Erythroblast (primary cell): ENCODE measurements at regions not wholly inside any gene's neighbourhood (a gene's known extent, or its start where the extent isn't known, plus 50 kb on each side); places are given as distances from the start of the nearest gene placed in this dataset.

Experiments
- DNase-seq, 2 experiments: peaks; one replicate each; lab custom pipeline; 2025; lab: John Stamatoyannopoulos, UW
- GATA1 ChIP-seq: IDR thresholded peaks from 2 replicates; pipeline ENCODE4 v1.6.1; 2011; ENCODE audit warnings: low read depth, mild to moderate bottlenecking, control low read depth, low read length, moderate library complexity
- POLR2A ChIP-seq: IDR thresholded peaks from 2 replicates; pipeline ENCODE4 v1.6.1; 2011; ENCODE audit warnings: mild to moderate bottlenecking, low read length

DNA sequence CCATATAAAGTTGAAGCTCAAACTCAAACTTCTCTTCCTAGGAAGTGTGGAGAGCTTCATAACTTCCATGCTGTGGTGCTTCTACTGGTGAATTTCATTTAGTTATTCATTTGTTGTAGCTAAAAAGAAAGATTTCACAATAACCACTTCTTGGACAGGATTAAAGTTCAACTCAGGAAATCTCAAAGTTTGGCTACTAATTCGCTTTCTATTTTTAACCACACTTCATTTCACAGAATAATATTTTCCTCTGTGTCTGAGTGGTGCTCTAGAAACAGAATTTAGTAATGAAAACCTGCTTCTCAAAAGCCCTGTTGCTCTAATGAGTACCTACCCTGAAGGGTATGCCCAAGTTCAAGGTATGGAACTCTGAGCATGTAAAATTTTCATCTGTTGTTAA, 73.9 kb downstream of the ACTBL2 start:
- no peak for DNase-seq
- TF ChIP-seq POLR2A = no peak
- no peak for TF ChIP-seq GATA1

DNA sequence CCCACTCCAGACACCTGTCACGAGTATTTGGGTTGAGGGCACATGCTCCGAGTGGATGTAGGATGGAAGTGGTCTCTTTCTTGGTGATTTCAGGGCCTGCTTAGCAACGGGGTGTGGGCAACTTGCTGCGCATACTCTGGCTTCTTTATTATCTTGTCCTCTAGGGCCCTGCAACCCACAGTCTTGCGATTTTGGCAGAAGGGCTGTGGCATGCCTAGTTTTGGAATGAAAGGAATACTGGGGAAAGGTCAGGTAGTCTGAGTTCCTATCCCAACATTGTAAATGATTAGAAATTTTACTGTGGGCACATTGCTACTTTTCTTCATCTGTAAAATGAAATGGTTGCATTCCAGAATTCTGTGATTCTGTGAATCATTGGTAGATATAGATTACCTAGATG, 74.3 kb downstream of the ACTBL2 start:
- TF ChIP-seq POLR2A (no peak), GATA1 (no peak)
- DNase-seq = no peak

GRCh38 chr5:57407391-57407790, 75.2 kb downstream of the ACTBL2 start:
- no peak for DNase-seq
- no peak for TF ChIP-seq POLR2A
- TF ChIP-seq GATA1 = no peak

DNA sequence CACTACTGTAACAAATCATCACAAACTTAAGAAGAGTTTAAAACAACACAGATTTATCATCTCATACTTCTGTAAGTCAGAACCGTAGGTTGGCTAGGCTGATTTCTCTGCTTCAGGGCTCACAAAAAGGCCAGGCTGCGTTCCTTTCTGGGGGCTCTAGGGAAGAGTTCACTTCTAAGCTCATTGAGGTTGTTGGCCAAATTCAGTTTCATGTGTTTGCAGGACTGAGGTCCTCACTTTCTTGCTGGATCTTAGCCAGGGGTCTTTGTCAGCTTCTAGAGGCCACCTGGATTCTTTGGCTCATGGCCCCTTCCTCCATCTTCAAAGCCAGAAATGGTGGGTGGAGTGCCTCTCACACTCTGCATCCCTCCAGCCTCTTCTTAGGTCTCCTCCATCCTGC, 76.0 kb downstream of the ACTBL2 start:
- no peak for DNase-seq
- TF ChIP-seq GATA1 = no peak
- TF ChIP-seq POLR2A = no peak

- TF ChIP-seq POLR2A (no peak), GATA1 (no peak)
- DNase-seq = no peak
These were observed 76.6 kb downstream of the ACTBL2 start for GRCh38 chr5:57405984-57406383.

GRCh38 chr5:57402761-57403160, 79.8 kb downstream of the ACTBL2 start:
- TF ChIP-seq GATA1 (no peak), POLR2A (no peak)
- no peak for DNase-seq

DNA sequence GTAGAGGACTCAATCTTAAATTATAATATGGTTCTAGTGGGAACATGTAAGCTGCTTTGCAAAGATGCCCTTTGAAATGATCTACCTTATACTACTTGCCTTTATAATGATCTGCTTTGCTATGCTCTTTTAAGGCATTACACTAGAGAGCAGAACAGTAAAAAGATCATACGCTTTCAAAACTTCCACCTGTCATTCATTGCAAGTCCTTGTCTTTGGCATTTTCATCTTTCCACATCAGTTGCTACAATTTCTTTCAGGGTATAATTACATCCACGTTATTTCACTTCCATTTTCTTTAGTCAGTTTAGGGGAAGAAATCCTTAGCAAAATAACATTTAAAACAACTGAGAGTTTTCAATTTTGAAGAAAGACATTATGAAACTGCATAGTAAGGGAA, 80.3 kb downstream of the ACTBL2 start:
- no peak for TF ChIP-seq POLR2A
- no peak for TF ChIP-seq GATA1
- no peak for DNase-seq

DNA sequence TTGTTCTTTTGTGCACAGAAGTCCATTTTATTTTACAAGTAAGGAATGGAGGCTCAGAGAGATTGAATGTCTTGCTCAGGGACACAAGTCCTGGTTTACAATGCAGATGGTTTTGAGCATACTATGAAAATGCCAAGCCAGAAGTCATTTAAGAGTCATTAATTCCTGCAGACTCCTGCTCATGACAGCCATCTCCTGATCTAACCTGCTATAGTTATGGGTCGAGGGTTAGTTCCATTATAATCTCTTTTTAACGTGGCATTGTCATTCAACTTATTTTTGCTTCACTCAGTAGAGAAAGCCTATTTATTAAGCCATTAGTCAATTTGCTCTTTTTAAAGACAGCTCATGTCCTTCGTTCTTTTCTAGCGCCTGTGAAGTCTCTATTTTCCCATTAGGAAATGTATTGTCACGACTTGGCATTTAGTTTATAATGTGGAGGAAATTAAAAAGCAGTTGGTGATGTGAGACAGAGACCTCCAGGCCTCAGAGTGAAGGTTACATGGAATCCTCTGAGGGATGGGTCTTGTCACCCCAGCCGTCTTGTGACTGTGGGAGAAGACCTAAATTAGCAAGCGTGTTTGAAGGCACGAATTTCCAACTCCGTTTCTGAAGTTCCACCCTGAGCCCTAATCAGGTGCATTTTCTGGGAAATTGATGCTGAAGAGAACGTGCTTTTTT, 84.1 kb downstream of the ACTBL2 start:
- TF ChIP-seq GATA1 (no peak), POLR2A (no peak)
- DNase-seq = no peak

DNA sequence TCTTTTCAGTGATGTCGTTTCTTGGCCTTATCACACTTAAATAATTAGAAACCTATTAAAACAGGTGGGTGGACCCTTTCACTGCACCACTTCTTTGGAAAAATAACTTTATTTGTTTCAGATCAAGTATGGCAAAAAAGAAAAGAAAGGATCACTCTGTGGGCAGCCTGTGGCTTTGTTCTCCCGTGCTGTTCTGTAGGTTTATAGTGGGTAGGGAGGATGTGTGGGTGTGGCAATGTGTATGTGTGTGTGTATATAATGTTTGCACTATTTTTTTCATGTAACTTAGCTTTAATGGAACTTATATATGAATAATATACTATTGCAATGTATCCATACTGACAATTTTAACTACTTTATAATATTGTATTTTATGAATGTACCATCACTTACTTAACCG, 85.9 kb downstream of the ACTBL2 start:
- no peak for TF ChIP-seq GATA1
- TF ChIP-seq POLR2A = no peak
- no peak for DNase-seq

DNA sequence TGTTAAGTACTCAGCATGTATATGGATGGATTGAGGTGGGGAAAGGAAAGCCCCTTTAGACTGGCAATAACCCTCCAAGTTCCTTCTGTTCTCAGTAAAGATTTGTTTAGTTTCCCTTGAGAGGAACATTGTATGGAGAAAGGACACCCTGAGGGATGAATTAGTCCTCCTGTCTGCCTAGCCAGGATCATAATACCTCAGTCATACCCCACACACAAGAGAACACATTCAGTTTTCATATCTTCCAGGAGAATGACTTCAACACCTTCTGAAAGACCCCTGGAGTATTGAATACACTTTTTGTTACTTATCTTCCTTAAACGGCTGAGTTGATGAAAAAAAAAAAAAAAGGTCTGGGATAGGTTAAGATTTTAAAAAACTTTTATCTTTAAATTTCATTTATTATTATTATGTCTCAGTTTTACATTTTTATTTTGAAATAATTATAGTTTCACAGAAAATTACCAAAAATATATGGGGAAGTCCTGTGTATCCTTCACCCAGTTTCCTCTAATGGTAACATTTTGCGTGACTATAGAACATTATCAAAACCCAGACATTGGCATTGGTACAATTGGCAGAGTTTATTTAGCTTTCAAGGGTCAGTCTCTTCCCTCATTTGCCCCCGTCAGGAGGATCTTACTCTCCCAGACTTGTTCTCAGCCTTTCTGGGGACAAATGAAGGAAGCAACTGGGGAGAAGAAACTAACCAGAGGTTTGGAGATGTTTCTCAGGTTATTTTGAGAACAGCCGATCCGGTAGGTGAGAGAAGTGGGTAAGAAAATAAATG, 88.0 kb downstream of the ACTBL2 start:
- DNase-seq = no peak
- TF ChIP-seq GATA1 = no peak
- no peak for TF ChIP-seq POLR2A

DNA sequence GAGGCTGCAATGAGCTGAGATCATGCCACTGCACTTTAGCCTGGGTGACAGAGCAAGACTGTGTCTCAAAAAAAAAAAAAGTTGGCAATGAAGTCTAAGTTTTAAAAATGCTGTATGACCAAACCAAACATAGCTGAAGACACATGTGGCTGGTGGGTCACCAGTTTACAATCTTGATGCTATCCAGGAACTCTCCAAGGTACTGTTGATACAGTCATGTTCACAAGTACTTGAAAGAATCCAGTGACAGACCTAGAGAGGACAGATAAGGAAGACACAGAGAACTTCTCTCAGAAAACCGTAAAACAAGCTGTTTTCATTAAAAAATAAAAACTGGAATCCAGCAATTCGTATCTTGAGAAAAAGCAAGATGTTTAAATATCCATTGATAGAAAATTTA, 95.7 kb downstream of the ACTBL2 start:
- peak in 1 of 2 experiments; percentile 8 for DNase-seq
- TF ChIP-seq GATA1 = no peak
- no peak for TF ChIP-seq POLR2A

- TF ChIP-seq GATA1 = peak; percentile 79
- no peak for TF ChIP-seq POLR2A
- DNase-seq = peak; percentile 85 to 90
These were observed 99.3 kb downstream of the ACTBL2 start for GRCh38 chr5:57383093-57383861.

- TF ChIP-seq GATA1 = no peak
- peak in 1 of 2 experiments; percentile 40 for DNase-seq
These were observed 100.0 kb downstream of the ACTBL2 start for GRCh38 chr5:57382655-57383054.

GRCh38 chr5:57370376-57370775, 112.2 kb downstream of the ACTBL2 start:
- TF ChIP-seq POLR2A (no peak), GATA1 (no peak)
- DNase-seq = no peak

DNA sequence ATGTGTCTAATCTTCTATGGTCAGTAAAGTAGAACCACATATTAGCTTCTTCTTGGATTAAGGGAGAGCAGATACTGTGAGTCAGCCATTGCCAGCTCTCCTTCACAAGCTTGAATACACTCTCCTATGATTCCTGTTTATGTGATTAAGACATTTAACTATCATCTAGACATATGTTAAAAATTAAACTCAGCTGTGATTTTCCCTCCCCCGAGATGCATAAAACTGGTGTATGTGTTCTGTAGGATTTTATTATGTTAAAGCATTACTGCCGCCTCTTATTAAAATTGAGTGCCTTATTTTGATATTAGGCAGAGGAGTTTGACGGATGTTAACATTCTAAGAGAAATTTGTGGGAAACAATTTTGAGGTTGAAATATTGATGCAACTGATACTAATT, 114.6 kb downstream of the ACTBL2 start:
- DNase-seq = no peak
- TF ChIP-seq GATA1 (no peak), POLR2A (no peak)
